IMR-90 (cell line): ENCODE measurements at regions not wholly inside any gene's neighbourhood (a gene's known extent, or its start where the extent isn't known, plus 50 kb on each side); places are given as distances from the start of the nearest gene placed in this dataset.

Experiments used
- ATAC-seq: fragments of 200-7000 bp; cut with Tn5 transposase; 2 replicates; pipeline ENCODE4 v1.9.1; 2020; ENCODE audit warnings: low read depth, mild to moderate bottlenecking, moderate library complexity
- BruUV-seq: library from RNA; stranded (reverse); fragments of 400-500 nt; replicated peaks from 2 replicates; lab custom pipeline; 2021; lab: Mats Ljungman, UMichigan
- CTCF ChIA-PET: fragments of 300-600 bp; formaldehyde crosslinking; extraction: SDS; loops from one replicate; lab custom pipeline; 2021; ENCODE audit warnings: antibody characterized with exemption; lab: Yijun Ruan, JAX
- POLR2A ChIA-PET: fragments of 300-600 bp; sonication (Branson Sonifier 250); formaldehyde crosslinking; loops from one replicate; lab custom pipeline; 2022; ENCODE audit warnings: antibody characterized with exemption; ENCODE audit not compliant: unreplicated experiment; lab: Charles Lee
- DNase-seq: peaks from one replicate; pipeline ENCODE4 v3.0.0; 2013
- H2AFZ ChIP-seq: replicated peaks from 2 replicates; pipeline ENCODE3; 2013; ENCODE audit warnings: low read length, mild to moderate bottlenecking; ENCODE audit not compliant: poor library complexity
- H2AK5ac ChIP-seq: 2 replicates; pipeline ENCODE4 v1.6.1; 2013; ENCODE audit warnings: low read depth, low read length, inconsistent platforms
- H2AK9ac ChIP-seq: replicated peaks from 2 replicates; pipeline ENCODE3; 2013; ENCODE audit warnings: mild to moderate bottlenecking, low read depth, low read length, moderate library complexity; ENCODE audit not compliant: poor library complexity
- H2BK120ac ChIP-seq: 2 replicates; pipeline ENCODE4 v1.6.1; 2013; ENCODE audit warnings: low read depth, low read length, inconsistent platforms
- H2BK15ac ChIP-seq: 3 replicates; pipeline ENCODE4 v1.6.1; 2013; ENCODE audit warnings: low read depth, low read length, inconsistent platforms
- H2BK20ac ChIP-seq: 2 replicates; pipeline ENCODE4 v1.6.1; 2013; ENCODE audit warnings: low read depth, mild to moderate bottlenecking, inconsistent platforms, low read length, moderate library complexity
- H2BK5ac ChIP-seq: 2 replicates; pipeline ENCODE4 v1.6.1; 2013; ENCODE audit warnings: mild to moderate bottlenecking, low read depth, low read length, inconsistent platforms; ENCODE audit not compliant: poor library complexity, severe bottlenecking
- H3K14ac ChIP-seq: replicated peaks from 2 replicates; pipeline ENCODE4 v1.6.1; 2013; ENCODE audit warnings: low read depth, low read length, inconsistent platforms
- H3K18ac ChIP-seq: 2 replicates; pipeline ENCODE4 v1.6.1; 2013; ENCODE audit warnings: low read depth, low read length, control low read depth
- H3K23ac ChIP-seq: 2 replicates; pipeline ENCODE4 v1.6.1; 2013; ENCODE audit warnings: low read depth, low read length, inconsistent platforms
- H3K27ac ChIP-seq: 2 replicates; pipeline ENCODE4 v1.5.1; 2013; ENCODE audit warnings: mild to moderate bottlenecking, control low read depth, low read length; ENCODE audit not compliant: insufficient read depth
- H3K27me3 ChIP-seq: 2 replicates; pipeline ENCODE4 v1.6.1; 2013; ENCODE audit warnings: low read length; ENCODE audit not compliant: control insufficient read depth, insufficient read depth
- H3K36me3 ChIP-seq: 2 replicates; pipeline ENCODE4 v1.6.1; 2013; ENCODE audit warnings: low read length, mixed read lengths; ENCODE audit not compliant: control insufficient read depth, insufficient read depth
- H3K4ac ChIP-seq: 2 replicates; pipeline ENCODE4 v1.6.1; 2013; ENCODE audit warnings: low read depth, low read length, inconsistent platforms
- H3K4me1 ChIP-seq: 2 replicates; pipeline ENCODE4 v1.6.1; 2013; ENCODE audit warnings: low read length, mixed read lengths; ENCODE audit not compliant: control insufficient read depth, insufficient read depth
- H3K4me2 ChIP-seq: 2 replicates; pipeline ENCODE4 v1.6.1; 2013; ENCODE audit warnings: low read depth, mild to moderate bottlenecking, control low read depth, low read length, moderate library complexity
- H3K4me3 ChIP-seq: 2 replicates; pipeline ENCODE4 v1.5.1; 2013; ENCODE audit warnings: low read depth, mild to moderate bottlenecking, control low read depth, low read length, moderate library complexity; ENCODE audit not compliant: insufficient read depth
- H3K56ac ChIP-seq: 2 replicates; pipeline ENCODE4 v1.6.1; 2013; ENCODE audit warnings: low read length, inconsistent platforms; ENCODE audit not compliant: insufficient read depth; ENCODE audit errors: extremely low read depth
- H3K79me1 ChIP-seq, 2 experiments: 2 replicates each; pipeline ENCODE4 v1.6.1; 2013; ENCODE audit warnings: low read length in 2 of 2, inconsistent platforms in 1 of 2, low read depth in 1 of 2
- H3K9ac ChIP-seq: 2 replicates; pipeline ENCODE4 v1.6.1; 2013; ENCODE audit warnings: low read depth, low read length, control low read depth
- H3K9me1 ChIP-seq: 2 replicates; pipeline ENCODE4 v1.6.1; 2013; ENCODE audit warnings: low read length, inconsistent platforms; ENCODE audit not compliant: insufficient read depth
- H3K9me3 ChIP-seq: 2 replicates; pipeline ENCODE4 v1.6.1; 2013; ENCODE audit warnings: low read length; ENCODE audit not compliant: control insufficient read depth, insufficient read depth
- H4K20me1 ChIP-seq: 2 replicates; pipeline ENCODE4 v1.6.1; 2013; ENCODE audit warnings: low read length, inconsistent platforms; ENCODE audit not compliant: insufficient read depth
- H4K5ac ChIP-seq: 2 replicates; pipeline ENCODE4 v1.6.1; 2013; ENCODE audit warnings: mild to moderate bottlenecking, low read depth, low read length, control low read depth
- H4K8ac ChIP-seq, 2 experiments: 2 replicates each; pipeline ENCODE4 v1.6.1; 2013; ENCODE audit warnings: low read depth in 2 of 2, low read length in 2 of 2, control low read depth in 1 of 2, inconsistent platforms in 1 of 2
- H4K91ac ChIP-seq: 2 replicates; pipeline ENCODE4 v1.6.1; 2013; ENCODE audit warnings: low read depth, low read length, inconsistent platforms; ENCODE audit not compliant: insufficient read depth
- CHD1 ChIP-seq: IDR thresholded peaks from 2 replicates; pipeline ENCODE4 v1.6.1; 2012; ENCODE audit warnings: low read depth, low read length, improper control_type of control experiment
- CTCF ChIP-seq: conservative IDR thresholded peaks from 2 replicates; pipeline ENCODE4 v1.5.1; 2012; ENCODE audit warnings: mild to moderate bottlenecking, low read depth, low read length, improper control_type of control experiment
- ELK1 ChIP-seq: fragments of 150-350 bp; IDR thresholded peaks from 2 replicates; pipeline ENCODE4 v1.6.1; 2016; ENCODE audit warnings: low read depth, mild to moderate bottlenecking, low read length, moderate library complexity, borderline replicate concordance
- MAFK ChIP-seq: IDR thresholded peaks from 2 replicates; pipeline ENCODE4 v1.6.1; 2012; ENCODE audit warnings: low read depth, low read length, improper control_type of control experiment
- NFE2L2 ChIP-seq: fragments of 150-350 bp; IDR thresholded peaks from 2 replicates; pipeline ENCODE4 v1.6.1; 2016; ENCODE audit warnings: low read depth, mild to moderate bottlenecking, low read length
- POLR2A ChIP-seq: IDR thresholded peaks from 2 replicates; pipeline ENCODE4 v1.6.1; 2012; ENCODE audit warnings: mild to moderate bottlenecking, low read depth, low read length
- RAD21 ChIP-seq: IDR thresholded peaks from 2 replicates; pipeline ENCODE4 v1.6.1; 2012; ENCODE audit warnings: low read length, improper control_type of control experiment
- USF2 ChIP-seq: fragments of 150-350 bp; IDR thresholded peaks from 2 replicates; pipeline ENCODE4 v1.6.1; 2017; ENCODE audit warnings: mild to moderate bottlenecking, antibody characterized with exemption, low read length, low read depth
- WGBS, 2 experiments: methylation state at CpG; one replicate each; pipeline versions ENCODE4 v1.1.5 to v1.1.7; 2013; ENCODE audit warnings: missing lambda C conversion rate in 2 of 2; ENCODE audit not compliant: insufficient read length in 1 of 2; ENCODE audit errors: extremely low coverage in 2 of 2; 5-methylcytosine and 5-hydroxymethylcytosine counted together
- dilution Hi-C: fragments of 300-500 bp; cut with HindIII; formaldehyde crosslinking; loops from one replicate; pipeline ENCODE4 v1.14.3; 2018; ENCODE audit warnings: low sequenced_read_pairs; ENCODE audit not compliant: unreplicated experiment
- in situ Hi-C: fragments of 300-500 bp; cut with MboI; formaldehyde crosslinking; loops from 3 replicates; pipeline ENCODE4 v1.14.3; 2019; ENCODE audit warnings: low sequenced_read_pairs, inconsistent platforms, mixed read lengths
- intact Hi-C: fragments of 100-400 bp; cut with micrococcal nuclease; formaldehyde crosslinking; loops from 2 replicates; pipeline ENCODE4 v1.10.0; 2022

GRCh38 chr14:51789114-51789513, 71.3 kb upstream of the GNG2 start:
- no peaks in the 10 kb centered on the region for H3K36me3 ChIP-seq
- dilution Hi-C loops: no loop called here
- CTCF ChIA-PET: no interaction called here
- no peaks in the 10 kb centered on the region for H3K79me1 ChIP-seq
- no CpG with 5 or more reads among the region's 3 CpGs for WGBS, 2 experiments
- in situ Hi-C loops: loop anchor here (10.0 kb wide), 1 partner anchor 186 kb away; no protein-coding TSS in a partner anchor
- BruUV-seq: no TSS peak
- no peak overlapping the region for H3K4me3 ChIP-seq
- H2BK5ac ChIP-seq: no peak overlapping the region
- no peak overlapping the region for H3K56ac ChIP-seq
- H3K14ac ChIP-seq: no peak overlapping the region
- no peak for DNase-seq
- H2AK9ac ChIP-seq: no peak overlapping the region
- H2AK5ac ChIP-seq: no peak overlapping the region
- no peak for TF ChIP-seq ELK1
- no peak for TF ChIP-seq POLR2A
- no peak for TF ChIP-seq NFE2L2
- TF ChIP-seq USF2: no peak
- TF ChIP-seq CTCF: no peak
- no peak for TF ChIP-seq CHD1
- no peak for TF ChIP-seq MAFK
- no peak for TF ChIP-seq RAD21
- H2BK120ac ChIP-seq: no peak overlapping the region
- H3K9me3 ChIP-seq: peaks cover 15% of the 10 kb centered on the region
- H4K20me1 ChIP-seq: no peaks in the 10 kb centered on the region
- H3K9ac ChIP-seq: no peak overlapping the region
- H3K9me1 ChIP-seq: no peaks in the 10 kb centered on the region
- H4K5ac ChIP-seq: no peak overlapping the region
- H4K8ac ChIP-seq: no peak overlapping the region
- no peak overlapping the region for H3K27ac ChIP-seq
- intact Hi-C loops: no loop called here
- H3K18ac ChIP-seq: no peak overlapping the region
- H2BK20ac ChIP-seq: no peak overlapping the region
- no peak overlapping the region for H3K4me2 ChIP-seq
- ATAC-seq: no peak
- no peak overlapping the region for H2BK15ac ChIP-seq
- no peak overlapping the region for H4K91ac ChIP-seq
- POLR2A ChIA-PET: no interaction called here
- no peaks in the 10 kb centered on the region; the same call in 1 of the 2 replicates for H3K27me3 ChIP-seq
- peaks cover 5% of the 10 kb centered on the region for H3K4me1 ChIP-seq
- no peak overlapping the region for H3K23ac ChIP-seq
- no peak overlapping the region for H3K4ac ChIP-seq
- no peak overlapping the region for H2AFZ ChIP-seq
